ENCODE measurements at regions not wholly inside any gene's neighbourhood (a gene's known extent, or its start where the extent isn't known, plus 50 kb on each side); places are given as distances from the start of the nearest gene placed in this dataset.

- intact Hi-C loops (cut with DNase I) = no loop called here
- H3K27ac ChIP-seq = no peak overlapping the region
- TF ChIP-seq CTCF (IDR thresholded peaks at IDR 0.05) (no peak), POLR2A (IDR thresholded peaks at IDR 0.05) (no peak)
- H3K4me3 ChIP-seq = no peak overlapping the region
- no peaks in the 10 kb centered on the region for H3K9me3 ChIP-seq
- H3K36me3 ChIP-seq (replicated peaks in 1 of 2; ENCODE audit: insufficient read depth in 1 of 2, low read depth in 2 of 2) = no peaks in the 10 kb centered on the region
- no peaks in the 10 kb centered on the region for H3K27me3 ChIP-seq
- ATAC-seq (no peak), DNase-seq (no peak)
- H3K4me1 ChIP-seq = no peaks in the 10 kb centered on the region
- WGBS, 2 donors = 55 to 56% methylated on average over 3 of the region's 3 CpGs
Measured at GRCh38 chr4:138728566-138728965, 287.0 kb upstream of the NOCT start.

GRCh38 chr4:138727731-138728130 is 287.9 kb upstream of the NOCT start:
- 64 to 84% methylated on average over 3 of the region's 3 CpGs for WGBS, 2 donors
- H3K27me3 ChIP-seq = no peaks in the 10 kb centered on the region
- intact Hi-C loops (cut with DNase I) = no loop called here
- TF ChIP-seq POLR2A (IDR thresholded peaks at IDR 0.05) (no peak), CTCF (IDR thresholded peaks at IDR 0.05) (no peak)
- no peak for ATAC-seq
- no peak overlapping the region for H3K4me3 ChIP-seq
- DNase-seq = no peak
- H3K9me3 ChIP-seq = no peaks in the 10 kb centered on the region
- H3K36me3 ChIP-seq (replicated peaks in 1 of 2; ENCODE audit: insufficient read depth in 1 of 2, low read depth in 2 of 2) = no peaks in the 10 kb centered on the region
- H3K27ac ChIP-seq = no peak overlapping the region
- no peaks in the 10 kb centered on the region for H3K4me1 ChIP-seq

GRCh38 chr4:138724530-138724929 is 291.1 kb upstream of the NOCT start:
- no peaks in the 10 kb centered on the region for H3K4me1 ChIP-seq
- ATAC-seq (no peak), DNase-seq (no peak)
- TF ChIP-seq POLR2A (IDR thresholded peaks at IDR 0.05) = no peak
- TF ChIP-seq CTCF (IDR thresholded peaks at IDR 0.05) = no peak
- no peak overlapping the region for H3K27ac ChIP-seq
- no peaks in the 10 kb centered on the region for H3K36me3 ChIP-seq (replicated peaks in 1 of 2; ENCODE audit: insufficient read depth in 1 of 2, low read depth in 2 of 2)
- intact Hi-C loops (cut with DNase I) = no loop called here
- H3K27me3 ChIP-seq = no peaks in the 10 kb centered on the region
- no peak overlapping the region for H3K4me3 ChIP-seq
- 67 to 68% methylated on average over 4 of the region's 4 CpGs for WGBS, 2 donors
- no peaks in the 10 kb centered on the region for H3K9me3 ChIP-seq

- Histone ChIP-seq H3K9me3 (no peaks in the 10 kb centered on the region), H3K4me1 (no peaks in the 10 kb centered on the region), H3K27ac (no peak overlapping the region), H3K4me3 (no peak overlapping the region), H3K27me3 (no peaks in the 10 kb centered on the region), H3K36me3 (replicated peaks in 1 of 2; ENCODE audit: insufficient read depth in 1 of 2, low read depth in 2 of 2) (no peaks in the 10 kb centered on the region)
- no peak for DNase-seq
- TF ChIP-seq CTCF (IDR thresholded peaks at IDR 0.05) (no peak), POLR2A (IDR thresholded peaks at IDR 0.05) (no peak)
- intact Hi-C loops (cut with DNase I) = no loop called here
- 75% methylated on average over 9 of the region's 9 CpGs for WGBS, 2 donors
- ATAC-seq = no peak
Measured at GRCh38 chr4:138716559-138717335, 298.8 kb upstream of the NOCT start.

GRCh38 chr4:138710297-138710696 is 305.3 kb upstream of the NOCT start:
- 64 to 66% methylated on average over 7 of the region's 7 CpGs for WGBS, 2 donors
- H3K4me3 ChIP-seq = no peak overlapping the region
- intact Hi-C loops (cut with DNase I) = no loop called here
- no peaks in the 10 kb centered on the region for H3K9me3 ChIP-seq
- no peaks in the 10 kb centered on the region for H3K27me3 ChIP-seq
- DNase-seq = no peak
- no peaks in the 10 kb centered on the region for H3K4me1 ChIP-seq
- no peak for ATAC-seq
- no peak overlapping the region for H3K27ac ChIP-seq
- H3K36me3 ChIP-seq (replicated peaks in 1 of 2; ENCODE audit: insufficient read depth in 1 of 2, low read depth in 2 of 2) = no peaks in the 10 kb centered on the region
- TF ChIP-seq POLR2A (IDR thresholded peaks at IDR 0.05) (no peak), CTCF (IDR thresholded peaks at IDR 0.05) (no peak)
